ENCODE measurements at regions not wholly inside any gene's neighbourhood (a gene's known extent, or its start where the extent isn't known, plus 50 kb on each side); places are given as distances from the start of the nearest gene placed in this dataset.

- Histone ChIP-seq H3K4me2 (ENCODE audit: low read length) (no peak overlapping the region), H3K27me3 (ENCODE audit: insufficient read depth, low read length) (no peaks in the 10 kb centered on the region), H3K4me1 (ENCODE audit: insufficient read depth, low read length, severe bottlenecking) (no peaks in the 10 kb centered on the region), H3K4me3 (ENCODE audit: low read depth, low read length, poor library complexity, severe bottlenecking) (no peak overlapping the region), H2AFZ (ENCODE audit: low read length) (no peak overlapping the region), H3K9ac (ENCODE audit: low read length) (no peak overlapping the region), H3K36me3 (ENCODE audit: insufficient read depth, low read length) (no peaks in the 10 kb centered on the region), H3K27ac (ENCODE audit: low read depth, low read length, poor library complexity, severe bottlenecking) (no peak overlapping the region), H3K79me2 (ENCODE audit: insufficient read depth, low read length) (no peaks in the 10 kb centered on the region), H4K20me1 (ENCODE audit: insufficient read depth, low read length) (no peaks in the 10 kb centered on the region), H3K9me2 (ENCODE audit: low read depth, low read length) (no peaks in the 10 kb centered on the region), H3F3A (ENCODE audit: insufficient read depth, low read length) (no peaks in the 10 kb centered on the region), H3K9me3 (ENCODE audit: low read length) (no peaks in the 10 kb centered on the region)
- TF ChIP-seq CTCF (IDR thresholded peaks at IDR 0.05; ENCODE audit: low read length) = no peak
- TF ChIP-seq EZH2 (IDR thresholded peaks at IDR 0.05; ENCODE audit: borderline replicate concordance, low read length) = no peak
These were observed 110.1 kb downstream of the GPR63 start for GRCh38 chr6:96727144-96727543.

GRCh38 chr6:96725296-96725695, 112.0 kb downstream of the GPR63 start:
- Histone ChIP-seq H2AFZ (ENCODE audit: low read length) (no peak overlapping the region), H4K20me1 (ENCODE audit: insufficient read depth, low read length) (no peaks in the 10 kb centered on the region), H3K9me3 (ENCODE audit: low read length) (no peaks in the 10 kb centered on the region), H3K9ac (ENCODE audit: low read length) (no peak overlapping the region), H3K4me1 (ENCODE audit: insufficient read depth, low read length, severe bottlenecking) (no peaks in the 10 kb centered on the region), H3K9me2 (ENCODE audit: low read depth, low read length) (no peaks in the 10 kb centered on the region), H3K27me3 (ENCODE audit: insufficient read depth, low read length) (no peaks in the 10 kb centered on the region), H3F3A (ENCODE audit: insufficient read depth, low read length) (no peaks in the 10 kb centered on the region), H3K4me3 (ENCODE audit: low read depth, low read length, poor library complexity, severe bottlenecking) (no peak overlapping the region), H3K36me3 (ENCODE audit: insufficient read depth, low read length) (no peaks in the 10 kb centered on the region), H3K27ac (ENCODE audit: low read depth, low read length, poor library complexity, severe bottlenecking) (no peak overlapping the region), H3K4me2 (ENCODE audit: low read length) (no peak overlapping the region), H3K79me2 (ENCODE audit: insufficient read depth, low read length) (no peaks in the 10 kb centered on the region)
- TF ChIP-seq CTCF (IDR thresholded peaks at IDR 0.05; ENCODE audit: low read length) = no peak
- no peak for TF ChIP-seq EZH2 (IDR thresholded peaks at IDR 0.05; ENCODE audit: borderline replicate concordance, low read length)

DNA sequence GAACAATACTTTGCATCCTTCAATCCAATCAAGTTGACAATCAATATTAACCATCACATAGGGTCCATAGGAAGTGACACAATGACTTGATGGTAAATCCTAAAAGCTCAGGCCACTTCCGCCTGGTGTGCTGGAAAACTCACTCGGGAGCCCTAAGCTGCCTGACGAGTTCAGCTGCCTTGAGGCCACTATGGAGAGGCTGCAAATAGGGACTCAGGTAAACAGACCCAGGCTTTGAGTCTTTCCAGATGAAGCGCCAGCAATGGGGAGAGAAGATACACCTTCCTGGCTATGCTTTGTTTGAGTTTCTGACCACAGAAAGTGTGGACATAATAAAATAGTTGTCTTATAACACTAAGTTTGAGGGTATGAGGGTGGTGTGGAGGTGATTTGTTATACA, 112.6 kb downstream of the GPR63 start:
- Histone ChIP-seq H4K20me1 (ENCODE audit: insufficient read depth, low read length) (no peaks in the 10 kb centered on the region), H3K4me1 (ENCODE audit: insufficient read depth, low read length, severe bottlenecking) (no peaks in the 10 kb centered on the region), H3K27ac (ENCODE audit: low read depth, low read length, poor library complexity, severe bottlenecking) (no peak overlapping the region), H3K4me2 (ENCODE audit: low read length) (no peak overlapping the region), H3K4me3 (ENCODE audit: low read depth, low read length, poor library complexity, severe bottlenecking) (no peak overlapping the region), H3K9me2 (ENCODE audit: low read depth, low read length) (no peaks in the 10 kb centered on the region), H3K36me3 (ENCODE audit: insufficient read depth, low read length) (no peaks in the 10 kb centered on the region), H3K27me3 (ENCODE audit: insufficient read depth, low read length) (no peaks in the 10 kb centered on the region), H3F3A (ENCODE audit: insufficient read depth, low read length) (no peaks in the 10 kb centered on the region), H2AFZ (ENCODE audit: low read length) (no peak overlapping the region), H3K9me3 (ENCODE audit: low read length) (no peaks in the 10 kb centered on the region), H3K79me2 (ENCODE audit: insufficient read depth, low read length) (no peaks in the 10 kb centered on the region), H3K9ac (ENCODE audit: low read length) (no peak overlapping the region)
- TF ChIP-seq CTCF (IDR thresholded peaks at IDR 0.05; ENCODE audit: low read length) = no peak
- no peak for TF ChIP-seq EZH2 (IDR thresholded peaks at IDR 0.05; ENCODE audit: borderline replicate concordance, low read length)

Measured in OCI-LY1 (cell line).